ENCODE measurements at regions not wholly inside any gene's neighbourhood (a gene's known extent, or its start where the extent isn't known, plus 50 kb on each side); places are given as distances from the start of the nearest gene placed in this dataset.
"Not testable (repeated sequence)": the region's sequence is repeated elsewhere in the genome, so short reads cannot be mapped to it uniquely, and the experiment has no call there.

GRCh38 chr9:102479191-102479590 lies 515.9 kb upstream of the CYLC2 start:
- no peaks in the 10 kb centered on the region for H3K36me3 ChIP-seq
- in situ Hi-C loops (cut with MboI; ENCODE audit: low pct_ligation_motif_present in 1 of 4, low pct_unique_long_range_greater_than_20kb in 1 of 4, low sequenced_read_pairs in 3 of 4) (no loop called here), intact Hi-C loops (cut with DNase I; ENCODE audit: low total_unique reads) (no loop called here)
- no peaks in the 10 kb centered on the region for H3K9me3 ChIP-seq
- H3K4me3 ChIP-seq = no peak overlapping the region
- TF ChIP-seq CTCF (IDR thresholded peaks at IDR 0.05) (no peak), POLR2AphosphoS5 (IDR thresholded peaks at IDR 0.05) (no peak), EP300 (IDR thresholded peaks at IDR 0.05; ENCODE audit: low read depth) (no peak), POLR2A (IDR thresholded peaks at IDR 0.05) (no peak)
- no peaks in the 10 kb centered on the region for H3K4me1 ChIP-seq
- H3K27ac ChIP-seq = no peak overlapping the region
- no peaks in the 10 kb centered on the region for H3K27me3 ChIP-seq
- DNase-seq = no peak
- 80 to 85% methylated on average over 3 of the region's 3 CpGs for WGBS, 2 donors (ENCODE audit: low coverage in 1 of 2)

GRCh38 chr9:102474357-102474756 lies 520.8 kb upstream of the CYLC2 start:
- H3K4me1 ChIP-seq = no peaks in the 10 kb centered on the region
- no peaks in the 10 kb centered on the region for H3K9me3 ChIP-seq
- in situ Hi-C loops (cut with MboI; ENCODE audit: low pct_ligation_motif_present in 1 of 4, low pct_unique_long_range_greater_than_20kb in 1 of 4, low sequenced_read_pairs in 3 of 4) (no loop called here), intact Hi-C loops (cut with DNase I; ENCODE audit: low total_unique reads) (no loop called here)
- 66 to 76% methylated on average over 2 of the region's 2 CpGs for WGBS, 2 donors (ENCODE audit: low coverage in 1 of 2)
- no peaks in the 10 kb centered on the region for H3K36me3 ChIP-seq
- H3K27ac ChIP-seq = no peak overlapping the region
- DNase-seq = no peak
- H3K27me3 ChIP-seq = no peaks in the 10 kb centered on the region
- H3K4me3 ChIP-seq = no peak overlapping the region
- TF ChIP-seq EP300 (IDR thresholded peaks at IDR 0.05; ENCODE audit: low read depth) (no peak), POLR2A (IDR thresholded peaks at IDR 0.05) (no peak), POLR2AphosphoS5 (IDR thresholded peaks at IDR 0.05) (no peak), CTCF (IDR thresholded peaks at IDR 0.05) (no peak)

GRCh38 chr9:102469430-102469829 lies 525.7 kb upstream of the CYLC2 start:
- 89% methylated on average over 7 of the region's 7 CpGs; no CpG with 5 or more reads in 1 of the 2 donors for WGBS, 2 donors (ENCODE audit: low coverage in 1 of 2)
- H3K9me3 ChIP-seq; H3K27ac ChIP-seq; H3K36me3 ChIP-seq; in situ Hi-C loops (cut with MboI; ENCODE audit: low pct_ligation_motif_present in 1 of 4, low pct_unique_long_range_greater_than_20kb in 1 of 4, low sequenced_read_pairs in 3 of 4); intact Hi-C loops (cut with DNase I; ENCODE audit: low total_unique reads); H3K27me3 ChIP-seq; DNase-seq; H3K4me1 ChIP-seq; H3K4me3 ChIP-seq: not testable (repeated sequence)

GRCh38 chr9:102461156-102461819 lies 533.8 kb upstream of the CYLC2 start:
- in situ Hi-C loops (cut with MboI; ENCODE audit: low pct_ligation_motif_present in 1 of 4, low pct_unique_long_range_greater_than_20kb in 1 of 4, low sequenced_read_pairs in 3 of 4) (no loop called here), intact Hi-C loops (cut with DNase I; ENCODE audit: low total_unique reads) (no loop called here)
- 100% methylated on average over 2 of the region's 2 CpGs; no CpG with 5 or more reads in 1 of the 2 donors for WGBS, 2 donors (ENCODE audit: low coverage in 1 of 2)
- Histone ChIP-seq H3K9me3 (no peaks in the 10 kb centered on the region), H3K27ac (no peak overlapping the region), H3K27me3 (no peaks in the 10 kb centered on the region), H3K4me1 (no peaks in the 10 kb centered on the region), H3K36me3 (no peaks in the 10 kb centered on the region), H3K4me3 (no peak overlapping the region)
- TF ChIP-seq CTCF (IDR thresholded peaks at IDR 0.05) (no peak), POLR2A (IDR thresholded peaks at IDR 0.05) (no peak), EP300 (IDR thresholded peaks at IDR 0.05; ENCODE audit: low read depth) (no peak), POLR2AphosphoS5 (IDR thresholded peaks at IDR 0.05) (no peak)
- DNase-seq = no peak

GRCh38 chr9:102459828-102460227 lies 535.3 kb upstream of the CYLC2 start:
- in situ Hi-C loops (cut with MboI; ENCODE audit: low pct_ligation_motif_present in 1 of 4, low pct_unique_long_range_greater_than_20kb in 1 of 4, low sequenced_read_pairs in 3 of 4) = no loop called here
- H3K4me1 ChIP-seq = no peaks in the 10 kb centered on the region
- intact Hi-C loops (cut with DNase I; ENCODE audit: low total_unique reads) = no loop called here
- TF ChIP-seq EP300 (IDR thresholded peaks at IDR 0.05; ENCODE audit: low read depth) (no peak), POLR2A (IDR thresholded peaks at IDR 0.05) (no peak), POLR2AphosphoS5 (IDR thresholded peaks at IDR 0.05) (no peak), CTCF (IDR thresholded peaks at IDR 0.05) (no peak)
- DNase-seq = no peak
- no peaks in the 10 kb centered on the region for H3K9me3 ChIP-seq
- no peaks in the 10 kb centered on the region for H3K27me3 ChIP-seq
- no peak overlapping the region for H3K4me3 ChIP-seq
- no peaks in the 10 kb centered on the region for H3K36me3 ChIP-seq
- 50 to 86% methylated on average over 1 of the region's 1 CpG for WGBS, 2 donors (ENCODE audit: low coverage in 1 of 2)
- H3K27ac ChIP-seq = no peak overlapping the region

All from transverse colon (tissue), 4 donors.